CD4-positive, alpha-beta T cell treated with Interleukin-4 for 1 hour (primary cell): ENCODE measurements at regions not wholly inside any gene's neighbourhood (a gene's known extent, or its start where the extent isn't known, plus 50 kb on each side); places are given as distances from the start of the nearest gene placed in this dataset.

Source experiments
- DNase-seq, 2 donors: peaks; one replicate each; pipeline ENCODE4 v3.0.0-alpha.2; 2020 to 2022

GRCh38 chr22:49307481-49307830, 520.2 kb downstream of the BRD1 start:
- peak in 1 of 2 donors; percentile 6 for DNase-seq

GRCh38 chr22:49306632-49307480, 520.8 kb downstream of the BRD1 start:
- DNase-seq = peak in 1 of 2 donors; percentile 9

DNA sequence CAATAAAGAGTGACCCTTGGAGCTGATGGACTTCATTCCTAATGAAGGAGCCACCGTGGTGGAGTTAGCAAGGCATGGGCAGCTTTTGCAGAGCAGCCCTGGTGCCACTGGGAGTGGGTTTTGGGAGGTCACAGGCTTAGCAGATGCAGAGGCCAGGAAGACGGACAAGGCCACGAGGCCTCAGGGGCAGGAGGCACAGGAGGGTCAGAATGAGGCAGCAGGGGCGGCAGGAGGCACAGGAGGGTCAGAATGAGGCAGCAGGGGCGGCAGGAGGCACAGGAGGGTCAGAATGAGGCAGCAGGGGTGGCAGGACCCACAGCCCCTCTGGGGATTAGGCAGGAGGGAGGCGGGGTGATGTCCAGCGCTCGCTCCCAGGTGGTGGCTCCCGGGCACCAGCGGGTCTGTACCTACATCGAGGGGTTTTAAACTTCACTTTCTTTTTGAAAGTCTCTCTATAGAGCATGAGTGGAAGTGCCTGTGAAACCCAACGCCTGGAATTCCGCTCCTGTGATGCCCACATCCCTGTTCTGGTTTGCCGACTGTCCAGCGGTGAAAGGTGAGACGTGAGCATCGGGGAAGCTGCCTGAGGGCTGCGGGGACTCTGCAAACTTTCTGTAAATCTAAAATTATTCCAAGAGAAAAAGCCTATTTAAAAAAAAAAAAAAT, 521.6 kb downstream of the BRD1 start:
- no peak for DNase-seq

DNA sequence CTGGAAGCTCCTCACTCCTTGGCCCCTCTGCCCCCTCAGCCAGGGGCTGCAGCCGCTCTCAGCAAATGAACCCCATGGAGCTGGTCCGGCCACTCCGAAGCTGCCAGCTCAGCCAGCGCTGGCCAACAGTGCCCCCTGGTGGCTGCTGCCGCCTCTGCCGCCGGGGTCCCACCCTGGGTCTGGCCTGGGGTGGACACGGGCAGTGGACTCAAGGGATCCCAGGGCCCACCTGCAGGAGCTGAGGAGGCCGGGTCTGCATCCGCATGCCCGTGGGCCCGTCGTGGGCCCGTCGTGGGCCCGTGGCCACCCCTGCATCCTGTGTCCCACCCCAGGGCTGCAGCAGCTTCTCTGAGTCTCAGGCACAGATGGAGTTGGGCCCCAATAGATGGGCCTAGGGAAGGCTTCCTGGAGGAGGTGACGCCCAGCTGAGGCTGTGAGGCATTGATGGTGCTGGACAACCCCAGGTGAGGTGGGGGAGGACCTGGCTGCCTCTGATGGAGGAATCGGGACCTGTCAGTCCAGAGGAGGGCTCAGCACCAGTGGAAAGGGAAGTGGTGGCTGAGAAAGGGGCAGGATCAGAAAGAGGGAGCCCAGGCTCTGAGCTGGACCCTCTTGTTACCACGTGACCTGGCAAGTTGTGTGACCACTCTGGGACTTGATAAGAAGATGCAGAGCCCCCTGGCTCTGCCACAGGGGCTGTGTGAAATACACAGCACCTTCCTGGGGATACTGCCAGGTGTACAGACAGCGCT, 522.3 kb downstream of the BRD1 start:
- peak; percentile 10 to 26 for DNase-seq

GRCh38 chr22:49303781-49304461, 523.8 kb downstream of the BRD1 start:
- no peak for DNase-seq

DNA sequence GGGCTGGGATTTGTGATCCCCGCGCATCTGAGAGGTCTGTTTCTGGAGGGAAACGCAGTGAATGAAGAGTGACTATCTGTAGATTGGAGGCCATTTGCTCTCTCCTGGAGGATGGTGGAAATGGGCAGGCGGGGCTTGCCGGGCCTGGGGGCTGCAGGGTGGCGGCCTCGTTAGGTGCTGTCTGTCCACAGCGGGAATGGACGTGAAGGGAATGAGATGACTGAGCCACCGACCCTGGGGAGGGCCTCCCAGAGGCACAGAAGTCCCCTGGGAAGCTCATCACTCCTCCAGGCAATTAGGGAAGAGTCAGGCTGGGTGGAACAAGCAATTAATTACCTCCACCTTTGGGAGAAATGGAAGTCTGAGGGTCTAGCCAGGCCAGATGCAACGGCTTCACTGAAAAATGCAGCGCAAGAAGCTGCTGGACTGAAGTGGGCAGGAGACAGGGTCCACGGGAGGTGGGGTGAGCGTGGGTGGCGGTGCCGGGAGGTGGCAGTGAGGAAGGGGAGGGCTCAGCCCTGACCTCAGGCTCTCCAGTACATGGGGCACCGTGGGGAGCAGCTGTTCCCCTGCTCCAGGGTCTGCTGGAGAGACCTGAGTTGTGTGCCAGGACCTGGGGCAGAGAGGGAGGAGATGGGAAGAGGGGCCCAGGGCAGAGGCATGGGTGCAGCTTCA, 524.5 kb downstream of the BRD1 start:
- no peak for DNase-seq

- DNase-seq = no peak
Measured at GRCh38 chr22:49302530-49302929, 525.1 kb downstream of the BRD1 start.

DNA sequence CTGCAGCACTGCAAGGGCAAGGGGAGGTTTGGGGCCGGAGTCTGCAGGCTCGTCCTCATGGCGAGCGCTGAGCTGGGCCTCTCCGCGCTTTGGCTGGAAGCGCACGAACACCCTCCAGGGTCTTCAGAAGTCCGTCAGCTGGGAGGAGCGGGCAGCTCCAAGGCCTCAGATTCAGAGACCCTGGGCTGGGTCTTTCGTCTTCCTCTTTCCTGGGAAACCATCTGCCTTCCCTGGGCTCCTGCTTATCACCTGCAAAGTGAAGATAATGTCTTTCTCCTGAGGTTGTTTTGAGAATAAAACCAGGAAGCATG, 525.6 kb downstream of the BRD1 start:
- DNase-seq = no peak

DNA sequence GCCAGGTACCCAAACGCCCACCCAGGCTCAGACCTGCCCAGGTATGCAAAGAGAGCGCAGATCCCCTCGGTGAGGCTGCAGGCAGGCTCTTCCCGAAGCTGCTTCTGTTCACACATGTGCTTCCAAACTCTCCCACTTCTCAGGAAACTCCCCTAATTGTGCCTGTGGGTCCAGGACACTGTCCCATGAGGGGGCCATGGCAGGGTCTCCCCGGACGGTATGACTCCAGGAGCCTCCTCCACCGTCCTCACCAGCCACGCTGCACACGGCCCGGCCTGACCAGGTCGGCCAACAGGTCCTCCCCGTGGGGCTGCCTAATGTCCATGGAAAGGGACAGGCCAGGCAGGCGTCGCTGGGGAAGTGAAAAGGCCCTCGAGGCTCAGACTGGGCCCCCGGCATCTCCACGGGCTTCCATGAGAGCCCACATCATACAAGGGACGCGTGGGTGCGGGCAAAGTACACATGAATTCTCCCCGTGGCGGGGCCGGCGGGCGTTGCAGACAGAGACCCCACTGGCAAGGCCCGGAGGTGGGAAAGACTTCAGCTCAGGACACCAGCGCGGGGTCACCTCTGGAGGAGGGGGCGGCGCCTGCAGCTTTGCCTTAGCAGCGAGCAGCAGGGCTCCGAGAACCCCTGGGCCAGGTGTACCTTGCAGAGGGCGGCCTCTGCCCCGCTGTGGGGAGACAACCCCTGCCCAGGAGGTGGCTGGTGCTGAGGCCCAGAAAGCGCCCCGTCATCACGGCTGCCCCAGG, 526.1 kb downstream of the BRD1 start:
- DNase-seq = no peak

GRCh38 chr22:49300951-49301397, 526.7 kb downstream of the BRD1 start:
- DNase-seq = no peak

GRCh38 chr22:49300241-49300640, 527.4 kb downstream of the BRD1 start:
- no peak for DNase-seq

- no peak for DNase-seq
Measured at GRCh38 chr22:49299821-49300231, 527.8 kb downstream of the BRD1 start.

GRCh38 chr22:49298834-49299750, 528.6 kb downstream of the BRD1 start:
- DNase-seq = no peak

- DNase-seq = no peak
Measured at GRCh38 chr22:49297871-49298721, 529.6 kb downstream of the BRD1 start.

DNA sequence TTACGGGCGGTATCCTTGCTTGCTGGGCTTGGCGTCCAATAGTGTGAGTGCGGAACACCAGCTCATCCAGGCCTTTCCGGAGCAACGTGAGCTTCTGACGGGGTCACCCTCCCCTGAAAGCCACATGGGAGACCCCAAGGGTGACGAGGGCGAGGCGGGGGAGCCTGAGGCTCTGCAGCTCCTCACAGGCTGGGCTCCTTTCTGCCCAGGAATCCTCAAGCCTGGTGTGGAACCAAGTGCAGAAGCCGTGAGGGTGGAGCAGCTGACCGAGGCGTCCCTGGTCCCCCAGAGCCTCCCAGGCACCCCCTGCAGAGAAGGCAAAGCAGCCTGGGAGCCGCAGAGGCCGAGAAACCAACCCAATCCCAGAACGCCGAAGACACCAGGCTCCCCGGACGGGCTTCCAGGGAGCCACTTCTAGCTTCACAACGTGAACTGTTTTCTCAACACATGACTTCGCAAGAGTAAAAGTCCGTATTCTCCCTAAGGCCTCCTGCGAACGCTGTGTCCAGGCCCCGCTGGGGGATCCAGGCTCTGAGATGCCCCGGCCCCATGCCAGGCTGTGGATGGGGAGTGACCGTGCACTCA, 530.3 kb downstream of the BRD1 start:
- no peak for DNase-seq

GRCh38 chr22:49296561-49296960, 531.1 kb downstream of the BRD1 start:
- DNase-seq = no peak

DNA sequence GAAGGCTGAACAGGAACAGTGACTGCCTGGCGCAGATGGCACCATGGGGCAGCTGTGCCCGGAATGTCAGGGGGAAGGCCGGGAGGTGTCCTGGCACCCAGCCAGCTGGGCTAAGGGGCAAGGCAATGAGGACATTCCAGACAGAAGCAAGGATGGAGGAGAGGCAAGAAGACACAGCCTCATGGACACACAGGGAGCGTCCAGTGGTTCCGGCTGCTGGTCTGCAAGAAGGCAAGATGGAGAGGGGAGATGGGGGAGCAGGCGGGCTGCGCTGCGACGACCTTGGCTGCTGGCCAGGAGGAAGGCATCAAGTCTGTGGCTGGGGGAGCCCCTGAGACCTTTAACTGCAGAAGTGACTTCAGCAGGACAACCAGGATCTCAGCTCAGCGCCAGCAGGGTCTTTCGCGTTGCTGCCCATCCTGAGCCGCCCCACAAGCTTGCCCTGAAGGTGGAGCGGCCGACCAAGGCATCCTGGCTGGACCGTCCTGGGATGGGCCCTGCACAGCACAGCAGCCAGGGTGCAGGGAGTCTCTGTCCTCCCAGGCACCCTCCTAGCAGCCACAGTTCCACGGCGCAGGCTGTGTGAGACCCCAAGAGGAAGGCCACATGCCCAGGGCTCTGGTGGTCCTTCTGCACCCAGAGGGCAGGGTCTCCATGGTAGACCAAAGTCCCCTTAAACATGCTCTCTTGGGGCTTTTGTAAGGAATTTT, 531.7 kb downstream of the BRD1 start:
- no peak for DNase-seq

- no peak for DNase-seq
Measured at GRCh38 chr22:49295465-49295743, 532.3 kb downstream of the BRD1 start.
